ENCODE measurements at regions not wholly inside any gene's neighbourhood (a gene's known extent, or its start where the extent isn't known, plus 50 kb on each side); places are given as distances from the start of the nearest gene placed in this dataset.

GRCh38 chr12:97182769-97183168 lies 275.7 kb downstream of the NEDD1 start:
- no peaks in the 10 kb centered on the region for H3K27me3 ChIP-seq (ENCODE audit: control insufficient read depth, insufficient read depth, low read length)
- no peak overlapping the region for H3K9ac ChIP-seq (ENCODE audit: low read length)
- H3K9me3 ChIP-seq (ENCODE audit: control insufficient read depth, low read depth, low read length), result no peaks in the 10 kb centered on the region
- H3K27ac ChIP-seq (ENCODE audit: low read length), result no peak overlapping the region
- H3K36me3 ChIP-seq (ENCODE audit: control insufficient read depth, low read depth, low read length), result no peaks in the 10 kb centered on the region
- H3K4me3 ChIP-seq (ENCODE audit: low read length), result no peak overlapping the region
- H3K4me1 ChIP-seq (ENCODE audit: control insufficient read depth, low read depth, low read length), result peaks cover 7% of the 10 kb centered on the region

- H3K4me1 ChIP-seq (ENCODE audit: control insufficient read depth, low read depth, low read length), result peaks cover 7% of the 10 kb centered on the region
- H3K27ac ChIP-seq (ENCODE audit: low read length), result no peak overlapping the region
- no peaks in the 10 kb centered on the region for H3K9me3 ChIP-seq (ENCODE audit: control insufficient read depth, low read depth, low read length)
- no peak overlapping the region for H3K4me3 ChIP-seq (ENCODE audit: low read length)
- no peaks in the 10 kb centered on the region for H3K36me3 ChIP-seq (ENCODE audit: control insufficient read depth, low read depth, low read length)
- H3K27me3 ChIP-seq (ENCODE audit: control insufficient read depth, insufficient read depth, low read length), result no peaks in the 10 kb centered on the region
- H3K9ac ChIP-seq (ENCODE audit: low read length), result no peak overlapping the region
These were observed 277.2 kb downstream of the NEDD1 start for GRCh38 chr12:97184127-97184773.

- Histone ChIP-seq H3K9ac (ENCODE audit: low read length) (no peak overlapping the region), H3K36me3 (ENCODE audit: control insufficient read depth, low read depth, low read length) (no peaks in the 10 kb centered on the region), H3K4me3 (ENCODE audit: low read length) (no peak overlapping the region), H3K9me3 (ENCODE audit: control insufficient read depth, low read depth, low read length) (no peaks in the 10 kb centered on the region), H3K4me1 (ENCODE audit: control insufficient read depth, low read depth, low read length) (peaks cover 11% of the 10 kb centered on the region), H3K27me3 (ENCODE audit: control insufficient read depth, insufficient read depth, low read length) (no peaks in the 10 kb centered on the region), H3K27ac (ENCODE audit: low read length) (no peak overlapping the region)
These were observed 277.0 kb upstream of the RMST start for GRCh38 chr12:97185567-97185966.

GRCh38 chr12:97194546-97194945 lies 268.1 kb upstream of the RMST start:
- Histone ChIP-seq H3K27me3 (ENCODE audit: control insufficient read depth, insufficient read depth, low read length) (no peaks in the 10 kb centered on the region), H3K4me3 (ENCODE audit: low read length) (no peak overlapping the region), H3K4me1 (ENCODE audit: control insufficient read depth, low read depth, low read length) (peaks cover 3% of the 10 kb centered on the region), H3K9ac (ENCODE audit: low read length) (no peak overlapping the region), H3K27ac (ENCODE audit: low read length) (no peak overlapping the region), H3K36me3 (ENCODE audit: control insufficient read depth, low read depth, low read length) (no peaks in the 10 kb centered on the region), H3K9me3 (ENCODE audit: control insufficient read depth, low read depth, low read length) (peaks cover 23% of the 10 kb centered on the region)

GRCh38 chr12:97200181-97200580 lies 262.4 kb upstream of the RMST start:
- Histone ChIP-seq H3K9me3 (ENCODE audit: control insufficient read depth, low read depth, low read length) (no peaks in the 10 kb centered on the region), H3K4me3 (ENCODE audit: low read length) (no peak overlapping the region), H3K4me1 (ENCODE audit: control insufficient read depth, low read depth, low read length) (peaks cover 7% of the 10 kb centered on the region), H3K36me3 (ENCODE audit: control insufficient read depth, low read depth, low read length) (no peaks in the 10 kb centered on the region), H3K27ac (ENCODE audit: low read length) (no peak overlapping the region), H3K27me3 (ENCODE audit: control insufficient read depth, insufficient read depth, low read length) (no peaks in the 10 kb centered on the region), H3K9ac (ENCODE audit: low read length) (no peak overlapping the region)

- Histone ChIP-seq H3K27ac (ENCODE audit: low read length) (no peak overlapping the region), H3K4me3 (ENCODE audit: low read length) (no peak overlapping the region), H3K36me3 (ENCODE audit: control insufficient read depth, low read depth, low read length) (no peaks in the 10 kb centered on the region), H3K9ac (ENCODE audit: low read length) (no peak overlapping the region), H3K9me3 (ENCODE audit: control insufficient read depth, low read depth, low read length) (no peaks in the 10 kb centered on the region), H3K4me1 (ENCODE audit: control insufficient read depth, low read depth, low read length) (peaks cover 7% of the 10 kb centered on the region), H3K27me3 (ENCODE audit: control insufficient read depth, insufficient read depth, low read length) (no peaks in the 10 kb centered on the region)
These were observed 259.2 kb upstream of the RMST start for GRCh38 chr12:97203408-97203807.

- no peak overlapping the region for H3K9ac ChIP-seq (ENCODE audit: low read length)
- H3K9me3 ChIP-seq (ENCODE audit: control insufficient read depth, low read depth, low read length), result no peaks in the 10 kb centered on the region
- H3K4me1 ChIP-seq (ENCODE audit: control insufficient read depth, low read depth, low read length), result no peaks in the 10 kb centered on the region
- H3K27ac ChIP-seq (ENCODE audit: low read length), result no peak overlapping the region
- H3K36me3 ChIP-seq (ENCODE audit: control insufficient read depth, low read depth, low read length), result no peaks in the 10 kb centered on the region
- H3K4me3 ChIP-seq (ENCODE audit: low read length), result no peak overlapping the region
- no peaks in the 10 kb centered on the region for H3K27me3 ChIP-seq (ENCODE audit: control insufficient read depth, insufficient read depth, low read length)
These were observed 252.6 kb upstream of the RMST start for GRCh38 chr12:97209997-97210396.

- H3K27ac ChIP-seq (ENCODE audit: low read length), result no peak overlapping the region
- H3K4me3 ChIP-seq (ENCODE audit: low read length), result no peak overlapping the region
- H3K36me3 ChIP-seq (ENCODE audit: control insufficient read depth, low read depth, low read length), result no peaks in the 10 kb centered on the region
- H3K9me3 ChIP-seq (ENCODE audit: control insufficient read depth, low read depth, low read length), result no peaks in the 10 kb centered on the region
- H3K27me3 ChIP-seq (ENCODE audit: control insufficient read depth, insufficient read depth, low read length), result no peaks in the 10 kb centered on the region
- H3K4me1 ChIP-seq (ENCODE audit: control insufficient read depth, low read depth, low read length), result peaks cover 4% of the 10 kb centered on the region
- H3K9ac ChIP-seq (ENCODE audit: low read length), result no peak overlapping the region
These were observed 251.1 kb upstream of the RMST start for GRCh38 chr12:97211416-97211930.

GRCh38 chr12:97216848-97217247 lies 245.8 kb upstream of the RMST start:
- Histone ChIP-seq H3K36me3 (ENCODE audit: control insufficient read depth, low read depth, low read length) (no peaks in the 10 kb centered on the region), H3K9me3 (ENCODE audit: control insufficient read depth, low read depth, low read length) (no peaks in the 10 kb centered on the region), H3K4me1 (ENCODE audit: control insufficient read depth, low read depth, low read length) (peaks cover 10% of the 10 kb centered on the region), H3K27ac (ENCODE audit: low read length) (no peak overlapping the region), H3K27me3 (ENCODE audit: control insufficient read depth, insufficient read depth, low read length) (no peaks in the 10 kb centered on the region), H3K4me3 (ENCODE audit: low read length) (no peak overlapping the region), H3K9ac (ENCODE audit: low read length) (no peak overlapping the region)

- no peaks in the 10 kb centered on the region for H3K36me3 ChIP-seq (ENCODE audit: control insufficient read depth, low read depth, low read length)
- H3K27ac ChIP-seq (ENCODE audit: low read length), result no peak overlapping the region
- no peaks in the 10 kb centered on the region for H3K4me1 ChIP-seq (ENCODE audit: control insufficient read depth, low read depth, low read length)
- H3K9me3 ChIP-seq (ENCODE audit: control insufficient read depth, low read depth, low read length), result no peaks in the 10 kb centered on the region
- H3K9ac ChIP-seq (ENCODE audit: low read length), result no peak overlapping the region
- H3K27me3 ChIP-seq (ENCODE audit: control insufficient read depth, insufficient read depth, low read length), result no peaks in the 10 kb centered on the region
- H3K4me3 ChIP-seq (ENCODE audit: low read length), result no peak overlapping the region
These were observed 240.2 kb upstream of the RMST start for GRCh38 chr12:97222391-97222790.

GRCh38 chr12:97223419-97223818 lies 239.2 kb upstream of the RMST start:
- no peaks in the 10 kb centered on the region for H3K27me3 ChIP-seq (ENCODE audit: control insufficient read depth, insufficient read depth, low read length)
- H3K36me3 ChIP-seq (ENCODE audit: control insufficient read depth, low read depth, low read length), result no peaks in the 10 kb centered on the region
- H3K27ac ChIP-seq (ENCODE audit: low read length), result no peak overlapping the region
- no peaks in the 10 kb centered on the region for H3K4me1 ChIP-seq (ENCODE audit: control insufficient read depth, low read depth, low read length)
- H3K9ac ChIP-seq (ENCODE audit: low read length), result no peak overlapping the region
- no peaks in the 10 kb centered on the region for H3K9me3 ChIP-seq (ENCODE audit: control insufficient read depth, low read depth, low read length)
- no peak overlapping the region for H3K4me3 ChIP-seq (ENCODE audit: low read length)

GRCh38 chr12:97229004-97229403 lies 233.6 kb upstream of the RMST start:
- Histone ChIP-seq H3K9me3 (ENCODE audit: control insufficient read depth, low read depth, low read length) (no peaks in the 10 kb centered on the region), H3K4me1 (ENCODE audit: control insufficient read depth, low read depth, low read length) (no peaks in the 10 kb centered on the region), H3K27me3 (ENCODE audit: control insufficient read depth, insufficient read depth, low read length) (no peaks in the 10 kb centered on the region), H3K4me3 (ENCODE audit: low read length) (no peak overlapping the region), H3K9ac (ENCODE audit: low read length) (no peak overlapping the region), H3K27ac (ENCODE audit: low read length) (no peak overlapping the region), H3K36me3 (ENCODE audit: control insufficient read depth, low read depth, low read length) (no peaks in the 10 kb centered on the region)

All from iPS-18a (cell line).